ENCODE measurements at regions not wholly inside any gene's neighbourhood (a gene's known extent, or its start where the extent isn't known, plus 50 kb on each side); places are given as distances from the start of the nearest gene placed in this dataset.

DNA sequence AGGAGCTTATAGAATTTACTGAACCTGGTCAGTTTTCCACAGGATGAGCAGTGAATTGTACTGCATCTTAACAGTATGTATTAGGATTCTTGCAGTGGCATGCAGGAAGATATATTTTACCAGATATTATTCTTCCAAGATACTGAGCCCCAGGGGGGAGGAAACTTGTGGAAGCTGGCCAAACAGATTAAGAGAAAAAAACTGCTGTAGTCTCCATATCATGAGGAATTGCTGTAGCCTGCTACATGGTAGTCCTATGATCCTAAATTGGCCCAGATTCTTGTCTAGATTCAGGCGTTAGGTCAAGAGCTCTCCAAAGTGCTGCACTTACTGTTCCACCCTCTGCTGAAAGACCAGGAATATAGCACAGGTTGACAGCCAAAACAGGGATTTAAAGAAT, 275.5 kb upstream of the TAS2R1 start:
- H3K56ac ChIP-seq (replicated peaks; ENCODE audit: insufficient read length, low read depth, low read length), result no peak overlapping the region
- H3K79me2 ChIP-seq (ENCODE audit: control insufficient read depth in 1 of 2, insufficient read depth in 2 of 2, low read length in 2 of 2), result no peaks in the 10 kb centered on the region
- WGBS, 2 experiments (ENCODE audit: extremely low coverage in 1 of 2, insufficient coverage in 1 of 2, insufficient read length in 1 of 2, insufficient replicate concordance in 2 of 2, low coverage in 1 of 2, low lambda C conversion rate in 2 of 2, missing lambda C conversion rate in 1 of 2), result 89% methylated on average over 1 of the region's 1 CpG; no CpG with 5 or more reads in 1 of the 2 experiments
- H2AFZ ChIP-seq (ENCODE audit: low read length), result no peak overlapping the region
- FAIRE-seq (no peak), DNase-seq (ENCODE audit: low read depth in 1 of 2, low spot score in 2 of 2) (no peak)
- no peak overlapping the region for H4K91ac ChIP-seq (replicated peaks; ENCODE audit: insufficient read length, low read length)
- H3K23me2 ChIP-seq (ENCODE audit: low read depth, low read length), result no peaks in the 10 kb centered on the region
- no peak overlapping the region for H2BK5ac ChIP-seq (ENCODE audit: low read depth, low read length)
- H4K20me1 ChIP-seq (replicated peaks in 1 of 2; ENCODE audit: control insufficient read depth in 1 of 2, insufficient read depth in 2 of 2, low read length in 2 of 2), result no peaks in the 10 kb centered on the region
- H2BK20ac ChIP-seq (ENCODE audit: low read length), result no peak overlapping the region
- H3K4ac ChIP-seq (replicated peaks; ENCODE audit: insufficient read length, low read depth, low read length), result no peak overlapping the region
- no peak overlapping the region for H3K27ac ChIP-seq (ENCODE audit: low read depth, low read length)
- no peak overlapping the region for H3K4me3 ChIP-seq (ENCODE audit: extremely low read depth in 1 of 4, insufficient read depth in 2 of 4, low read depth in 3 of 4, low read length in 4 of 4)
- H4K5ac ChIP-seq (ENCODE audit: insufficient read length, low read depth, low read length), result no peak overlapping the region
- no peaks in the 10 kb centered on the region for H3K27me3 ChIP-seq (replicated peaks in 1 of 4; ENCODE audit: control insufficient read depth in 3 of 4, extremely low read depth in 1 of 4, insufficient read depth in 3 of 4, low read length in 3 of 4)
- no peak overlapping the region for H3K18ac ChIP-seq (ENCODE audit: extremely low read depth, low read length)
- H3K4me2 ChIP-seq (ENCODE audit: insufficient read depth in 1 of 2, low read depth in 2 of 2, low read length in 2 of 2), result no peak overlapping the region
- no peaks in the 10 kb centered on the region for H3K36me3 ChIP-seq (ENCODE audit: control insufficient read depth in 2 of 4, insufficient read depth in 4 of 4, low read length in 3 of 4)
- ChIA-PET CTCF (ENCODE audit: partially characterized antibody) (interaction anchor here (2.4 kb wide), 1 partner anchor 125 kb away, joined by 8 read pairs; no protein-coding TSS in a partner anchor), POLR2A (ENCODE audit: partially characterized antibody) (no interaction called here)
- no peak overlapping the region for H2BK15ac ChIP-seq (ENCODE audit: low read length)
- H2BK12ac ChIP-seq (ENCODE audit: low read depth, low read length), result no peak overlapping the region
- no peak overlapping the region for H3K9ac ChIP-seq (replicated peaks in 1 of 4; ENCODE audit: extremely low read depth in 1 of 4, low read depth in 3 of 4, low read length in 3 of 4)
- H2AK5ac ChIP-seq (ENCODE audit: low read depth, low read length), result no peak overlapping the region
- TF ChIP-seq SIN3A (conservative IDR thresholded peaks at IDR 0.05 in 1 of 2, IDR thresholded peaks at IDR 0.05 in 1 of 2; ENCODE audit: low read depth in 1 of 2, low read length in 2 of 2) (no peak), HDAC6 (IDR thresholded peaks at IDR 0.05; ENCODE audit: low read depth, low read length) (no peak), TAF1 (IDR thresholded peaks at IDR 0.05; ENCODE audit: low read depth, low read length) (no peak), FOSL1 (IDR thresholded peaks at IDR 0.05; ENCODE audit: insufficient read depth, low read depth, low read length) (no peak), JUN (IDR thresholded peaks at IDR 0.05; ENCODE audit: low read depth, low read length) (no peak), EZH2 (IDR thresholded peaks at IDR 0.05; ENCODE audit: low read depth, low read length, severe bottlenecking) (no peak)
- no peaks in the 10 kb centered on the region for H3K79me1 ChIP-seq (ENCODE audit: low read depth, low read length)
- no peaks in the 10 kb centered on the region for H3K4me1 ChIP-seq (replicated peaks in 1 of 4; ENCODE audit: control insufficient read depth in 3 of 4, insufficient read depth in 4 of 4, low read length in 3 of 4)
- H2BK120ac ChIP-seq (replicated peaks; ENCODE audit: low read depth, low read length), result no peak overlapping the region
- H4K8ac ChIP-seq (ENCODE audit: extremely low read depth, insufficient read depth, low read length), result no peak overlapping the region
- H3K14ac ChIP-seq (ENCODE audit: insufficient read length), result no peak overlapping the region
- H3K23ac ChIP-seq (ENCODE audit: insufficient read length), result no peak overlapping the region
- no peaks in the 10 kb centered on the region for H3K9me3 ChIP-seq (ENCODE audit: insufficient read depth in 2 of 2, low read depth in 1 of 2, low read length in 1 of 2)
